DND-41 (cell line): ENCODE measurements at regions not wholly inside any gene's neighbourhood (a gene's known extent, or its start where the extent isn't known, plus 50 kb on each side); places are given as distances from the start of the nearest gene placed in this dataset.
A peak's percentile ranks its signal among the peaks of the same experiment; 100 is the strongest.

ENCODE experiments used
- CTCF ChIP-seq: IDR thresholded peaks from 2 replicates; pipeline ENCODE4 v1.5.1; 2012; ENCODE audit warnings: borderline replicate concordance, low read length, moderate library complexity, mild to moderate bottlenecking; ENCODE audit not compliant: poor library complexity, severe bottlenecking; ENCODE audit errors: extremely low read depth
- EZH2 ChIP-seq: IDR thresholded peaks from 3 replicates; pipeline ENCODE4 v1.6.1; 2012; ENCODE audit warnings: borderline replicate concordance, low read depth, mild to moderate bottlenecking, moderate library complexity, low read length, inconsistent platforms; ENCODE audit not compliant: severe bottlenecking

- TF ChIP-seq CTCF (peak; percentile 35), EZH2 (no peak)
Observed at GRCh38 chr3:148075771-148076716, 621.7 kb upstream of the AGTR1 start.
